Prostate gland (tissue), 2 donors: ENCODE measurements at regions not wholly inside any gene's neighbourhood (a gene's known extent, or its start where the extent isn't known, plus 50 kb on each side); places are given as distances from the start of the nearest gene placed in this dataset.
"Not testable (repeated sequence)": the region's sequence is repeated elsewhere in the genome, so short reads cannot be mapped to it uniquely, and the experiment has no call there.

Source experiments
- DNase-seq: peaks from one replicate; pipeline ENCODE4 v3.0.0-alpha.2; 2019; ENCODE audit warnings: low spot score
- H3K27ac ChIP-seq, 2 donors: fragments of 200-600 bp; sonication (generic); 2 replicates each; pipeline ENCODE4 v1.5.1; 2017 to 2019
- H3K27me3 ChIP-seq: fragments of 200-600 bp; sonication (generic); replicated peaks from 2 replicates; pipeline ENCODE4 v1.5.1; 2019; ENCODE audit not compliant: insufficient read depth
- H3K36me3 ChIP-seq, 2 donors: fragments of 200-600 bp; sonication (generic); 1 replicate in 1 of 2; 2 replicates in 1 of 2; pipeline versions ENCODE4 v1.5.1 to v1.8.1; 2017 to 2019
- H3K4me1 ChIP-seq: fragments of 200-600 bp; sonication (generic); replicated peaks from 2 replicates; pipeline ENCODE4 v1.5.1; 2019
- H3K4me3 ChIP-seq, 2 donors: fragments of 200-600 bp; sonication (generic); 2 replicates each; pipeline ENCODE4 v1.5.1; 2017 to 2019
- H3K9me3 ChIP-seq: fragments of 200-600 bp; sonication (generic); 2 replicates; pipeline ENCODE4 v1.5.1; 2017
- POLR2A ChIP-seq: fragments of 450-650 bp; IDR thresholded peaks from one replicate; pipeline ENCODE4 v1.6.1; 2016; ENCODE audit warnings: antibody characterized with exemption, mild to moderate bottlenecking
- POLR2AphosphoS5 ChIP-seq: sonication (generic); formaldehyde crosslinking; IDR thresholded peaks from one replicate; pipeline ENCODE4 v1.6.1; 2017; ENCODE audit warnings: antibody characterized with exemption
- WGBS: methylation state at CpG from one replicate; pipeline ENCODE4 v1.1.5; 2018; 5-methylcytosine and 5-hydroxymethylcytosine counted together
- intact Hi-C: fragments of 100-400 bp; cut with DNase I; formaldehyde crosslinking; loops from one replicate; pipeline ENCODE4 v1.14.2; 2022
- TF ChIP-seq, protein P1 (sequence below), 4 experiments: fragments of 200-600 bp in 2 of 4; fragments of 450-650 bp in 2 of 4; sonication (generic) in 2 of 4; IDR thresholded peaks; 1 replicate in 3 of 4; 2 replicates in 1 of 4; pipeline ENCODE4 v1.5.1; 2016 to 2019; ENCODE audit warnings: antibody characterized with exemption in 4 of 4, mild to moderate bottlenecking in 2 of 4, moderate library complexity in 2 of 4

- no peaks in the 10 kb centered on the region for H3K9me3 ChIP-seq
- no peak overlapping the region for H3K27ac ChIP-seq
- H3K27me3 ChIP-seq: no peaks in the 10 kb centered on the region
- WGBS: 70% methylated on average over 3 of the region's 3 CpGs
- no peak for TF ChIP-seq POLR2A
- no peak for TF ChIP-seq POLR2AphosphoS5
- TF ChIP-seq, protein P1, sequence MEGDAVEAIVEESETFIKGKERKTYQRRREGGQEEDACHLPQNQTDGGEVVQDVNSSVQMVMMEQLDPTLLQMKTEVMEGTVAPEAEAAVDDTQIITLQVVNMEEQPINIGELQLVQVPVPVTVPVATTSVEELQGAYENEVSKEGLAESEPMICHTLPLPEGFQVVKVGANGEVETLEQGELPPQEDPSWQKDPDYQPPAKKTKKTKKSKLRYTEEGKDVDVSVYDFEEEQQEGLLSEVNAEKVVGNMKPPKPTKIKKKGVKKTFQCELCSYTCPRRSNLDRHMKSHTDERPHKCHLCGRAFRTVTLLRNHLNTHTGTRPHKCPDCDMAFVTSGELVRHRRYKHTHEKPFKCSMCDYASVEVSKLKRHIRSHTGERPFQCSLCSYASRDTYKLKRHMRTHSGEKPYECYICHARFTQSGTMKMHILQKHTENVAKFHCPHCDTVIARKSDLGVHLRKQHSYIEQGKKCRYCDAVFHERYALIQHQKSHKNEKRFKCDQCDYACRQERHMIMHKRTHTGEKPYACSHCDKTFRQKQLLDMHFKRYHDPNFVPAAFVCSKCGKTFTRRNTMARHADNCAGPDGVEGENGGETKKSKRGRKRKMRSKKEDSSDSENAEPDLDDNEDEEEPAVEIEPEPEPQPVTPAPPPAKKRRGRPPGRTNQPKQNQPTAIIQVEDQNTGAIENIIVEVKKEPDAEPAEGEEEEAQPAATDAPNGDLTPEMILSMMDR (IDR thresholded peaks at IDR 0.05): no peak
- H3K36me3 ChIP-seq: no peaks in the 10 kb centered on the region
- H3K4me3 ChIP-seq: no peak overlapping the region
- intact Hi-C loops: no loop called here
- no peak for DNase-seq
- no peaks in the 10 kb centered on the region for H3K4me1 ChIP-seq
Observed at GRCh38 chr6:144500892-144501291, 215.8 kb downstream of the UTRN start.

DNA sequence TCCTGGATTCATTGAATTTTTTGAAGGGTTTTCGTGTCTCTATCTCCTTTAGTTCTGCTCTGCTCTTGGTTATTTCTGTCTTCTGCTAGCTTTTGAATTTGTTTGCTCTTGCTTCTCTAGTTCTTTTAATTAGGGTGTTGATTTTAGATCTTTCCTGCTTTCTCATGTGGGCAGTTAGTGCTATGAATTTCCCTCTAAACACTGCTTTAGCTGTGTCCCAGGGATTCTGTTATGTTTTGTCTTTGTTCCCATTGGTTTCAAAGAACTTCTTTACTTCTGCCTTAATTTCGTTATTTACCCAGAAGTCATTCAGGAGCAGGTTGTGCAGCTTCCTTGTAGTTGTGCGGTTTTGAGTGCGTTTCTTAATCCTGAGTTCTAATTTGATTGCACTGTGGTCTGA, 220.1 kb downstream of the UTRN start:
- H3K36me3 ChIP-seq, intact Hi-C loops, H3K4me3 ChIP-seq, H3K9me3 ChIP-seq, H3K27me3 ChIP-seq, DNase-seq, H3K4me1 ChIP-seq, H3K27ac ChIP-seq: not testable (repeated sequence)
- 96% methylated on average over 4 of the region's 4 CpGs for WGBS

DNA sequence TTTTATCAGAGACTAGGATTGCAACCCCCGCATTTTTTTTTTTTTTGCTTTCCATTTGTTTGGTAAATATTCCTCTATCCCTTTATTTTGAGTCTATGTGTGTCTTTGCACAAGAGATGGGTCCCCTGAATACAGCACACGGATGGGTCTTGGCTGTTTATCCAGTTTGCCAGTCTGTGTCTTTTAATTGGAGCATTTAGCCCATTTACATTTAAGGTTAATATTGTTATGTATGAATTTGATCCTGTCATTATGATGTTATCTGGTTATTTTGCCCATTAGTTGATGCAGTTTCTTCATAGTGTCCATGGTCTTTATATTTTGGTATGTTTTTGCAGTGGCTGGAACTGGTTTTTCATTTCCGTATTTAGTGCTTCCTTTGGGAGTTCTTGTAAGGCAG, 220.9 kb downstream of the UTRN start:
- H3K9me3 ChIP-seq, H3K27me3 ChIP-seq, H3K36me3 ChIP-seq, intact Hi-C loops, H3K4me1 ChIP-seq, H3K4me3 ChIP-seq, H3K27ac ChIP-seq, DNase-seq: not testable (repeated sequence)
- WGBS: 97% methylated on average over 3 of the region's 3 CpGs

DNA sequence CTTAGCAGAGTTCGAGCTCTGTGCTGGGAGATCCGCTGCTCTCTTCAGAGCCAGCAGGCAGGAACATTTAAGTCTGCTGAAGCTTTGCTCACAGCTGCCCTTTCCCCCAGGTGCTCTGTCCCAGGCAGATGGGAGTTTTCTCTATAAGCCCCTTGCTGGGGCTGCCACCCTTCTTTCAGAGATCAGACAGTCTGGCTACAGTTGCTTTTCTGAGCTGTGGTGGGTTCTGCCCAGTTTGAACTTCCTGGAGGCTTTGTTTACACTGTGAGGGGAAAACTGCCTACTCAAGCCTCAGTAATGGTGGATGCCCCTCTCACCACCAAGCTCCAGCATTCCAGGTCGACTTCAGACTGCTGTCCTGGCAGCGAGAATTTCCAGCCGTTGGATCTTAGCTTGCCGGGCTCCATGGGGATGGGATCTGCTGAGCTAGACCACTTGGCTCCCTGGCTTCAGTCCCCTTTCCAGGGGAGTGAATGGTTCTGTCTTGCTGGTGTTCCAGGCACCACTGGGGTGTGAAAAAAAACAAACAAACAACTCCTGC, 222.7 kb downstream of the UTRN start:
- H3K27ac ChIP-seq, H3K36me3 ChIP-seq: not testable (repeated sequence)

GRCh38 chr6:144510859-144511258, 225.7 kb downstream of the UTRN start:
- TF ChIP-seq POLR2AphosphoS5: no peak
- TF ChIP-seq, protein P1 (IDR thresholded peaks at IDR 0.05): no peak
- 89% methylated on average over 4 of the region's 4 CpGs for WGBS
- Histone ChIP-seq H3K36me3 (peaks cover 0 to 2% of the 10 kb centered on the region in 2 donors), H3K4me1 (no peaks in the 10 kb centered on the region), H3K27ac (no peak overlapping the region), H3K27me3 (no peaks in the 10 kb centered on the region), H3K4me3 (no peak overlapping the region), H3K9me3 (no peaks in the 10 kb centered on the region)
- intact Hi-C loops: no loop called here
- no peak for DNase-seq

More for the DNA sequence above, 222.7 kb downstream of the UTRN start:
- H3K4me1 ChIP-seq, H3K4me3 ChIP-seq, H3K27me3 ChIP-seq, intact Hi-C loops, H3K9me3 ChIP-seq, DNase-seq: not testable (repeated sequence)
- WGBS: 88% methylated on average over 6 of the region's 6 CpGs

DNA sequence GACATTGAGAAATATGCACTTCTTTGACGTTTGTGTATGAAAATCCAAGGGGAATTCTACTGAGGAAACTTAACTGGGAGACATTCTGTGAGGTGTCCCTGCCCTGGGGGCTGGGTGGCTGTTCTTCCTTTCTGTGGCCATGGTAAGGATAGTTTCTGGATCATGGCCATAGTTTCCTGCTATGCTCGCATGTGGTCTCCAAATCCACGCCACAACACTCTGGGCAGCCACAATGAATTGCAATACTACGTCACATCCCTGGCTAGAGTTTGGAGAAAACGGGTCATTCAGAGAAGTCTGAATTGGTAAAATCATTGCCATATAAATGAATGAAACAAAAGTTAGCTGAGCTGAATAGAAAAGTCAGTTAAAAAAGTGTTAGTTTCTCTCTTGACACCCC, 230.6 kb downstream of the UTRN start:
- H3K4me3 ChIP-seq: no peak overlapping the region
- no peaks in the 10 kb centered on the region for H3K4me1 ChIP-seq
- WGBS: 77% methylated on average over 5 of the region's 5 CpGs
- H3K27ac ChIP-seq: no peak overlapping the region
- H3K36me3 ChIP-seq: peaks cover 0 to 2% of the 10 kb centered on the region in 2 donors
- intact Hi-C loops: no loop called here
- no peak for DNase-seq
- no peaks in the 10 kb centered on the region for H3K27me3 ChIP-seq
- TF ChIP-seq POLR2AphosphoS5: no peak
- TF ChIP-seq, protein P1 (IDR thresholded peaks at IDR 0.05): no peak
- no peak for TF ChIP-seq POLR2A
- H3K9me3 ChIP-seq: no peaks in the 10 kb centered on the region
